ENCODE measurements at regions not wholly inside any gene's neighbourhood (a gene's known extent, or its start where the extent isn't known, plus 50 kb on each side); places are given as distances from the start of the nearest gene placed in this dataset.

DNA sequence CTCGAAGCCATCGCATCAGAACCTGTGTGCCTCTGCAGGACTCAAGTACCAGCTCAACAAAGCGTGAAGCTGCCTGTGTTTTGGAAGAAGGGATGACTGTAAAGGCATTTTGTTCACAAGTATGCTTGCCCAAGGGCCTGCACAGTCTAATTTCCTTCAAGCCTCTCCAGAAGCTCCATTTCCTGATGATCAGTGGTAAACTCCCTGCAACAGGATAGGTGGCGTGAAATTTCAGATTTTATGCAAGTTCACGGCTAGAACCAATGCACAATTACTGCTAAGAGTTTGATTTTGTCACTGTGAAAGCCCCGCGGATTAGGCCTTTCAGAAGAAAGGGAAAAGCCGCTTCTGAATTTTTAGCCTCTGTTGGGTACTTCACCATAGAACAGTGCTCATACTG lies 89.2 kb upstream of the TAPT1 start:
- Histone ChIP-seq H3K27me3 (replicated peaks in 1 of 4; ENCODE audit: control insufficient read depth in 3 of 4, extremely low read depth in 1 of 4, insufficient read depth in 3 of 4, low read length in 3 of 4) (no peaks in the 10 kb centered on the region; a peak in 1 of 7 replicates), H3K79me2 (ENCODE audit: control insufficient read depth in 1 of 2, insufficient read depth in 2 of 2, low read length in 2 of 2) (no peaks in the 10 kb centered on the region), H4K91ac (replicated peaks; ENCODE audit: insufficient read length, low read length) (no peak overlapping the region), H4K5ac (ENCODE audit: insufficient read length, low read depth, low read length) (no peak overlapping the region), H3K4me3 (ENCODE audit: extremely low read depth in 1 of 4, insufficient read depth in 2 of 4, low read depth in 3 of 4, low read length in 4 of 4) (no peak overlapping the region), H3K9me3 (ENCODE audit: insufficient read depth in 2 of 2, low read depth in 1 of 2, low read length in 1 of 2) (no peaks in the 10 kb centered on the region), H3K79me1 (ENCODE audit: low read depth, low read length) (no peaks in the 10 kb centered on the region), H2AFZ (ENCODE audit: low read length) (no peak overlapping the region), H3K18ac (ENCODE audit: extremely low read depth, low read length) (no peak overlapping the region), H2AK5ac (ENCODE audit: low read depth, low read length) (no peak overlapping the region), H3K9ac (replicated peaks in 1 of 4; ENCODE audit: extremely low read depth in 1 of 4, low read depth in 3 of 4, low read length in 3 of 4) (no peak overlapping the region), H3K27ac (ENCODE audit: low read depth, low read length) (no peak overlapping the region), H2BK12ac (ENCODE audit: low read depth, low read length) (no peak overlapping the region), H2BK120ac (replicated peaks; ENCODE audit: low read depth, low read length) (no peak overlapping the region), H4K20me1 (replicated peaks in 1 of 2; ENCODE audit: control insufficient read depth in 1 of 2, insufficient read depth in 2 of 2, low read length in 2 of 2) (no peaks in the 10 kb centered on the region), H2BK20ac (ENCODE audit: low read length) (no peak overlapping the region), H4K8ac (ENCODE audit: extremely low read depth, insufficient read depth, low read length) (no peak overlapping the region), H3K4me2 (ENCODE audit: insufficient read depth in 1 of 2, low read depth in 2 of 2, low read length in 2 of 2) (no peak overlapping the region), H3K36me3 (ENCODE audit: control insufficient read depth in 2 of 4, insufficient read depth in 4 of 4, low read length in 3 of 4) (no peaks in the 10 kb centered on the region), H3K14ac (ENCODE audit: insufficient read length) (no peak overlapping the region), H2BK5ac (ENCODE audit: low read depth, low read length) (no peak overlapping the region), H3K4ac (replicated peaks; ENCODE audit: insufficient read length, low read depth, low read length) (no peak overlapping the region), H3K4me1 (replicated peaks in 1 of 4; ENCODE audit: control insufficient read depth in 3 of 4, insufficient read depth in 4 of 4, low read length in 3 of 4) (no peaks in the 10 kb centered on the region), H3K23me2 (ENCODE audit: low read depth, low read length) (no peaks in the 10 kb centered on the region), H3K23ac (ENCODE audit: insufficient read length) (no peak overlapping the region), H2BK15ac (ENCODE audit: low read length) (no peak overlapping the region), H3K56ac (replicated peaks; ENCODE audit: insufficient read length, low read depth, low read length) (no peak overlapping the region)
- TF ChIP-seq CTBP2 (IDR thresholded peaks at IDR 0.05; ENCODE audit: borderline replicate concordance, insufficient read depth, insufficient read length, low read length): no peak
- TF ChIP-seq PHF8 (conservative IDR thresholded peaks at IDR 0.05; ENCODE audit: low read depth, low read length): no peak
- TF ChIP-seq SAP30 (IDR thresholded peaks at IDR 0.05; ENCODE audit: insufficient read depth, insufficient replicate concordance, low read length): no peak
- TF ChIP-seq RBBP5 (IDR thresholded peaks at IDR 0.05; ENCODE audit: borderline replicate concordance, low read depth, low read length): no peak
- no peak for TF ChIP-seq CEBPB (IDR thresholded peaks at IDR 0.05; ENCODE audit: low read depth, low read length)
- TF ChIP-seq, protein P1, sequence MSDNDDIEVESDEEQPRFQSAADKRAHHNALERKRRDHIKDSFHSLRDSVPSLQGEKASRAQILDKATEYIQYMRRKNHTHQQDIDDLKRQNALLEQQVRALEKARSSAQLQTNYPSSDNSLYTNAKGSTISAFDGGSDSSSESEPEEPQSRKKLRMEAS (IDR thresholded peaks at IDR 0.05): no peak
- no peak for TF ChIP-seq GTF2F1 (IDR thresholded peaks at IDR 0.05; ENCODE audit: borderline replicate concordance, low read depth, low read length)
- TF ChIP-seq CHD2 (IDR thresholded peaks at IDR 0.05; ENCODE audit: low read length): no peak
- TF ChIP-seq HDAC2 (IDR thresholded peaks at IDR 0.05; ENCODE audit: borderline replicate concordance in 1 of 2, low read depth in 2 of 2, low read length in 2 of 2): no peak
- no peak for TF ChIP-seq SIN3A (conservative IDR thresholded peaks at IDR 0.05 in 1 of 2, IDR thresholded peaks at IDR 0.05 in 1 of 2; ENCODE audit: low read depth in 1 of 2, low read length in 2 of 2)
- TF ChIP-seq RXRA (IDR thresholded peaks at IDR 0.05; ENCODE audit: insufficient read depth, low read depth, low read length): no peak
- no peak for TF ChIP-seq TBP (IDR thresholded peaks at IDR 0.05; ENCODE audit: low read depth, low read length)
- WGBS, 2 experiments (ENCODE audit: extremely low coverage in 1 of 2, insufficient coverage in 1 of 2, insufficient read length in 1 of 2, insufficient replicate concordance in 2 of 2, low coverage in 1 of 2, low lambda C conversion rate in 2 of 2, missing lambda C conversion rate in 1 of 2): 88% methylated on average over 8 of the region's 8 CpGs; no CpG with 5 or more reads in 1 of the 2 experiments
- POLR2A ChIA-PET (ENCODE audit: partially characterized antibody): no interaction called here
- FAIRE-seq: no peak
- no peak for DNase-seq (ENCODE audit: low read depth in 1 of 2, low spot score in 2 of 2)
- CTCF ChIA-PET (ENCODE audit: partially characterized antibody): interaction anchor here (0.6 to 1.5 kb wide), 6 partner anchors 12 to 651 kb away, joined by 3 to 5 read pairs (median 4); no protein-coding TSS in a partner anchor
